ENCODE measurements at regions not wholly inside any gene's neighbourhood (a gene's known extent, or its start where the extent isn't known, plus 50 kb on each side); places are given as distances from the start of the nearest gene placed in this dataset.

DNA sequence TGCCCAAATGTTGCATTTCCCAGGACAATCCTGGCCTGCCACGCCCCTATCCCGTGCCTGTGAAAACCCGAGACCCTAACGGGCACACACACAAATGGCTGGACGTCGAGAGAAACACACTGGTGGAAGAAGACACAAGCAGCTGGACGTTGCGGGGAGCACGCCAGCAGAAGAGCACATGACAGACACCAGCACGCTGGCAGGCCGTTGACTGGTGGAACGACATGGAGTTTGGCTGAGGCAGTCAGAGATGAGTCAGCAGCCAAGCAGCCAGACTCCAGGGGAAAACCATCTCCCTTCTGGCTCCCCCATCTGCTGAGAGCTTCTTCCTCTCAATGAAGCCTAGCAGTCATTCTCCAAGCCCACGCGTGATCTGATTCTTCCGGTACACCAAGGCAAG lies 606.7 kb upstream of the LRRC4C start:
- TF ChIP-seq, protein P1, sequence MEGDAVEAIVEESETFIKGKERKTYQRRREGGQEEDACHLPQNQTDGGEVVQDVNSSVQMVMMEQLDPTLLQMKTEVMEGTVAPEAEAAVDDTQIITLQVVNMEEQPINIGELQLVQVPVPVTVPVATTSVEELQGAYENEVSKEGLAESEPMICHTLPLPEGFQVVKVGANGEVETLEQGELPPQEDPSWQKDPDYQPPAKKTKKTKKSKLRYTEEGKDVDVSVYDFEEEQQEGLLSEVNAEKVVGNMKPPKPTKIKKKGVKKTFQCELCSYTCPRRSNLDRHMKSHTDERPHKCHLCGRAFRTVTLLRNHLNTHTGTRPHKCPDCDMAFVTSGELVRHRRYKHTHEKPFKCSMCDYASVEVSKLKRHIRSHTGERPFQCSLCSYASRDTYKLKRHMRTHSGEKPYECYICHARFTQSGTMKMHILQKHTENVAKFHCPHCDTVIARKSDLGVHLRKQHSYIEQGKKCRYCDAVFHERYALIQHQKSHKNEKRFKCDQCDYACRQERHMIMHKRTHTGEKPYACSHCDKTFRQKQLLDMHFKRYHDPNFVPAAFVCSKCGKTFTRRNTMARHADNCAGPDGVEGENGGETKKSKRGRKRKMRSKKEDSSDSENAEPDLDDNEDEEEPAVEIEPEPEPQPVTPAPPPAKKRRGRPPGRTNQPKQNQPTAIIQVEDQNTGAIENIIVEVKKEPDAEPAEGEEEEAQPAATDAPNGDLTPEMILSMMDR (IDR thresholded peaks at IDR 0.05) = no peak
- no peak for TF ChIP-seq POLR2A (IDR thresholded peaks at IDR 0.05)

All from Peyer's patch (tissue), 4 donors.